ENCODE measurements at regions not wholly inside any gene's neighbourhood (a gene's known extent, or its start where the extent isn't known, plus 50 kb on each side); places are given as distances from the start of the nearest gene placed in this dataset.
"Not testable (repeated sequence)": the region's sequence is repeated elsewhere in the genome, so short reads cannot be mapped to it uniquely, and the experiment has no call there.

- not testable (repeated sequence) for TF ChIP-seq POLR2AphosphoS5, POLR2A, POU2F2 (IDR thresholded peaks at IDR 0.05; ENCODE audit: low read depth, low read length)
Measured at GRCh38 chr14:106006043-106006442, 479.7 kb downstream of the TMEM121 start.
